Bronchial epithelial cell (primary cell): ENCODE measurements at regions not wholly inside any gene's neighbourhood (a gene's known extent, or its start where the extent isn't known, plus 50 kb on each side); places are given as distances from the start of the nearest gene placed in this dataset.
A peak's percentile ranks its signal among the peaks of the same experiment; 100 is the strongest.
"Not testable (repeated sequence)": the region's sequence is repeated elsewhere in the genome, so short reads cannot be mapped to it uniquely, and the experiment has no call there.

ENCODE experiments used
- DNase-seq: peaks from one replicate; pipeline ENCODE4 v3.0.0-alpha.2; 2010; ENCODE audit warnings: low read depth
- FAIRE-seq: peaks from 2 replicates; lab custom pipeline; 2011; peaks lifted over from hg19 to GRCh38; lab: Jason Lieb, UNC
- H3K27me3 ChIP-seq: 2 replicates; pipeline ENCODE4 v1.5.1; 2011; ENCODE audit warnings: low read length; ENCODE audit not compliant: control insufficient read depth, insufficient read depth
- H3K36me3 ChIP-seq: 2 replicates; pipeline ENCODE4 v1.5.1; 2011; ENCODE audit warnings: low read length; ENCODE audit not compliant: control insufficient read depth, insufficient read depth
- H3K4me3 ChIP-seq: 2 replicates; pipeline ENCODE4 v1.5.1; 2011; ENCODE audit warnings: mild to moderate bottlenecking, low read depth, low read length, control low read depth
- CTCF ChIP-seq: IDR thresholded peaks from 2 replicates; pipeline ENCODE4 v1.5.1; 2011; ENCODE audit warnings: mild to moderate bottlenecking, moderate library complexity, low read length, control low read depth, inconsistent platforms; ENCODE audit not compliant: insufficient read depth, severe bottlenecking

DNA sequence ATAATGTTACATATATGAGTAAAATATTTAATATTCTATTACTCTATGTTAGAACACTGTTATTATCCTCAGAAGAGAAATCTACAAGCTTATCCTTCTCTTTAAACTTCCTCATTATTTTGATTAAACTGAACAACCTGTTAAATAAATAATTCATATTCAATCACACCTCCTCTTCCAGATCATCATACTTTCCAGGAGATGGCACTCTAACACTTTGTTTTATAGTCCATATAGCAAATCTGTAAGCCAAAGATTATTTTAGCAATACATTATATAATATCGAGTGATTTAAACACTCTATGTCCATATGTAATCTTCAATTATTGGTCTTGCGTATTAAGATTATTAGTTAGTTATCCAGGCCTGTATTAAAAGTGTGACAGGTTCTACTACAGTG is 694.1 kb downstream of the ANKRD7 start:
- peak; percentile 58 for DNase-seq
- peak; percentile 9 for TF ChIP-seq CTCF
- no peaks in the 10 kb centered on the region for H3K27me3 ChIP-seq
- no peaks in the 10 kb centered on the region for H3K36me3 ChIP-seq
- no peak overlapping the region for H3K4me3 ChIP-seq
- FAIRE-seq = no peak

DNA sequence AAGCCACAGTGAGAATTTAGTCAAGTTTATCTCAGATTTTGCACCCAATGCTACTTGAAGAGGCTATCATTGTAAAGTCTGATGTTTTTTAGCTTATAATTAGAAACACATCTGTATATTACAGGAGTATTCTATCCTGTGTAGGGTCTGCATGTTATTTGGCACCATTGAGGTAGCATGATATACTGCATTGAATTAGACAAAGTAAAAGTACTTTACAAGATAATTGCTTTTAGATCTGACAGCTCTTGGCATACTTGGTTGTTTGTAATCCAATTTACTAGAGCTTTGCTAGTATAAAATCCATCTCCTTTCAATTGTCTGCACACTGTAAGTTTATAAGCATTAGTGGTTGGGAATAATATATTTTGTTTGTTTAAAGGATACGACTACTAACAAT is 714.3 kb downstream of the ANKRD7 start:
- no peak for FAIRE-seq
- no peak overlapping the region for H3K4me3 ChIP-seq
- no peaks in the 10 kb centered on the region for H3K27me3 ChIP-seq
- no peak for TF ChIP-seq CTCF
- no peak for DNase-seq
- no peaks in the 10 kb centered on the region for H3K36me3 ChIP-seq

DNA sequence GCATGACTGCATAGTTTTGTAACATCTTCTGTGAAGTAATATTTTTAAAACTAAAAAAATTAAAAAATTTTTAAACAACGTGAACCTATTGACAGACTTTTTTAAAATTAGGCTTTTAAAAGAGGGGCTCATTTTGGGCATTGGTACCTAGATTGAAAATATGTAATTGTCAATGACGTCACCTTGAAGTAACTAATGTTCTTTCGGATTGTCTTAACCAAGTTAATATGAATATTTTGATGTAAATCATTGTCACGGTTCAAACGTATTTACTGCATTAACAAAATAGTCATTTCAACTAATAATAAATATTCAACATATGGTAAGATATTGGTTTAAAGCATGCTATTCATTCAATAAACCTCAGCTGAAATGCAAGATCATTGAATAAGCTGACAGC is 719.8 kb downstream of the ANKRD7 start:
- TF ChIP-seq CTCF = no peak
- H3K36me3 ChIP-seq = no peaks in the 10 kb centered on the region
- no peaks in the 10 kb centered on the region for H3K27me3 ChIP-seq
- H3K4me3 ChIP-seq = no peak overlapping the region
- no peak for DNase-seq
- no peak for FAIRE-seq

- no peak for DNase-seq
- H3K4me3 ChIP-seq = no peak overlapping the region
- no peak for FAIRE-seq
- no peaks in the 10 kb centered on the region for H3K27me3 ChIP-seq
- H3K36me3 ChIP-seq = no peaks in the 10 kb centered on the region
- TF ChIP-seq CTCF = no peak
Measured at GRCh38 chr7:118945911-118946682, 721.6 kb downstream of the ANKRD7 start.

DNA sequence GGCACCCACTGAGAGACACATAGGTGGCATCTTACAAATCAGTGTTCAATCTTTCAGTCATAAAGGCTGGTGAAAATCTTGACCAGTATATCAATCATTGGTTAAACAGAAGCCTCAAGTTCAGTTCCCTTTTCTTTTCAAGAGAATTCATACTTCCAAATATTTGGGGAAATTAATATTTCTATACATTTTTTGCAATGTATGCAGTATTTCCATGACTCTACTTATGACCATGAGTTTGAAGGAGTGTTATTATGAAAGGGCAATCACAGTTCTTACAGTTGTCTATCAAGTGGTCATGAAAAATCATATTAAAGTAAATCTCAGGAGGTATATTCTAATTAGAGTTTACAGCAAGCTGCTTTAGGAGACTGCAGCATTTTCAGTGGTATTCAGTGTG is 724.0 kb downstream of the ANKRD7 start:
- H3K27me3 ChIP-seq = no peaks in the 10 kb centered on the region
- no peak for FAIRE-seq
- TF ChIP-seq CTCF = no peak
- no peaks in the 10 kb centered on the region for H3K36me3 ChIP-seq
- no peak overlapping the region for H3K4me3 ChIP-seq
- DNase-seq = no peak

DNA sequence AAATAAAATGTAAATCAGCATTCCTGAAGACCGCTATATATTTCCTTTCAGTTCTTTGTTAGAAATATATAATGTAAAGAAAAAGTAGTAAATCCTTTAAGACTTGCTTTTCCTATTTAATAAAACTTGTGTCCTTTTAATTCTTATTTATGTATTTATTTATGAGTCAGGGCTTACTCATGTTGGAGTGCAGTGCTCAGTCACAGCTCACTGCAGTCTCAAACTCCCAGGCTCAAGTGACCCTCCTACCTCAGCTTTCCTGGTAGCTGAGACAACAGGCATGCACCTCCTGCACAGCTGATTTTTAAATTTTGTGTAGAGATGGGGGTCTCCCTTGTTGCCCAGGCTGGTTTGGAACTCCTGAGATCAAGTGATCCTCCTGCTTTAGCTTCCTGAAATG is 724.5 kb downstream of the ANKRD7 start:
- Histone ChIP-seq H3K4me3 (no peak overlapping the region), H3K36me3 (no peaks in the 10 kb centered on the region), H3K27me3 (no peaks in the 10 kb centered on the region)
- DNase-seq (peak; percentile 78), FAIRE-seq (no peak)
- TF ChIP-seq CTCF = no peak

- not testable (repeated sequence) for H3K27me3 ChIP-seq, FAIRE-seq, H3K36me3 ChIP-seq, H3K4me3 ChIP-seq, DNase-seq
Measured at GRCh38 chr7:118956285-118956684, 731.8 kb downstream of the ANKRD7 start.
